ENCODE measurements at regions not wholly inside any gene's neighbourhood (a gene's known extent, or its start where the extent isn't known, plus 50 kb on each side); places are given as distances from the start of the nearest gene placed in this dataset.

DNA sequence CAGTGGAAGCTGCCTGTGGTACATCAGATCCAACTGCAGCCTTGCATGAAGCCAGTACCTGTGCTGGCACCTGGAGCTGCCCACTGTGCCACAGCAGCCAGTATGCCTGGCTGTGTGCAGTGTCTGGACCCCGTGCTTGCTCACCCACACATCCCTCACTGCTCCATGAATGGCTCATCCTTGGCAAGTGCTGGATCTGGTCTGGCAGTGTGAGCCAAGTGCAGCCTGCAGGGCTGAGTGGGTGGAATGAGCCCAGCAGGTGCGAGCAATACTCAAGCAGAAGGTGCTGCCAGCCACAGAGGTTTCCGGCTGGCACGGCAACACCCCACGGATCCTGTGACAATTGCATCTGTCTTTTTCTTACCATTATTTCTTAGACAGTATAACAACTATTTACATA, 488.2 kb upstream of the ROBO2 start:
- no peak for FAIRE-seq
- TF ChIP-seq, protein P1, sequence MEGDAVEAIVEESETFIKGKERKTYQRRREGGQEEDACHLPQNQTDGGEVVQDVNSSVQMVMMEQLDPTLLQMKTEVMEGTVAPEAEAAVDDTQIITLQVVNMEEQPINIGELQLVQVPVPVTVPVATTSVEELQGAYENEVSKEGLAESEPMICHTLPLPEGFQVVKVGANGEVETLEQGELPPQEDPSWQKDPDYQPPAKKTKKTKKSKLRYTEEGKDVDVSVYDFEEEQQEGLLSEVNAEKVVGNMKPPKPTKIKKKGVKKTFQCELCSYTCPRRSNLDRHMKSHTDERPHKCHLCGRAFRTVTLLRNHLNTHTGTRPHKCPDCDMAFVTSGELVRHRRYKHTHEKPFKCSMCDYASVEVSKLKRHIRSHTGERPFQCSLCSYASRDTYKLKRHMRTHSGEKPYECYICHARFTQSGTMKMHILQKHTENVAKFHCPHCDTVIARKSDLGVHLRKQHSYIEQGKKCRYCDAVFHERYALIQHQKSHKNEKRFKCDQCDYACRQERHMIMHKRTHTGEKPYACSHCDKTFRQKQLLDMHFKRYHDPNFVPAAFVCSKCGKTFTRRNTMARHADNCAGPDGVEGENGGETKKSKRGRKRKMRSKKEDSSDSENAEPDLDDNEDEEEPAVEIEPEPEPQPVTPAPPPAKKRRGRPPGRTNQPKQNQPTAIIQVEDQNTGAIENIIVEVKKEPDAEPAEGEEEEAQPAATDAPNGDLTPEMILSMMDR (IDR thresholded peaks at IDR 0.05; ENCODE audit: insufficient read depth, missing control alignments): no peak
- DNase-seq (ENCODE audit: insufficient read length, low spot score): no peak

DNA sequence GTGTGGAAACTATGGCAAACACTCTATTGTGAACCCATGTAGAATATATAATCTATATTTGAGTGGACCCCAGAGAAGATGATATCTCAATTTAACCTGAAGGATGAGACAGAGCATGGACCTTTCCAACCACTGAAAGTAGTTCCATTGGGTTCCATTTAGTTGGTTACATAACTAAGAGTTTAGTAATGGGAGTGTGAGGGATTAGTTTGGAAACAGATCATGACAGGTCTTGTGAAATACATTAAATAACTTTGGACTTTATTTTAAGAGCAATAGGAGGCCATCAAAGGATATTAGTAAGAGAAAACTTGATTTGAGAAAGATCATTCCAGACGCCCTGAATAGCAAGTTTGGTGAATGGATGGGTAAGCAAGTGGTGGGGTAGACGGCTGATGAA, 487.2 kb upstream of the ROBO2 start:
- DNase-seq (ENCODE audit: insufficient read length, low spot score): no peak
- FAIRE-seq: no peak
- TF ChIP-seq, protein P1 (IDR thresholded peaks at IDR 0.05; ENCODE audit: insufficient read depth, missing control alignments): no peak

DNA sequence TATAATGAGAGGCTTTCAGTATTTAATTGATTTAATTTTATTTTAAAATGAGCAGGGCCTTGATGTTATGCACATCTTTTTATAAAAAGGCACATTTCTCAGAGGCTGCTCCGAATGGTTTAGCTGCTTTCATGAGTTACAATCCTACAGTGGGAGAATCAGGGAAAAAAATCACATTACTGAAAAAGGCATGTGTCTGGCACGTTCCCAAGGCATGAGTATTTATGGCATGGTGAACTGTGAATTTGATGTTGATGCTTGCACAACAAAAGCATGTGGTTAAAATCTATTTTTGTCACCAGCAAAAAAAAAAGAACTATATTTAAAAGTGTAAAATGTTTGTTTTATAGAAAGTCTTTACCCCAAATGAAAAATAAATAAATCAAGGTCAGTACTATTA, 485.2 kb upstream of the ROBO2 start:
- no peak for DNase-seq (ENCODE audit: insufficient read length, low spot score)
- TF ChIP-seq, protein P1 (IDR thresholded peaks at IDR 0.05; ENCODE audit: insufficient read depth, missing control alignments): no peak
- no peak for FAIRE-seq

DNA sequence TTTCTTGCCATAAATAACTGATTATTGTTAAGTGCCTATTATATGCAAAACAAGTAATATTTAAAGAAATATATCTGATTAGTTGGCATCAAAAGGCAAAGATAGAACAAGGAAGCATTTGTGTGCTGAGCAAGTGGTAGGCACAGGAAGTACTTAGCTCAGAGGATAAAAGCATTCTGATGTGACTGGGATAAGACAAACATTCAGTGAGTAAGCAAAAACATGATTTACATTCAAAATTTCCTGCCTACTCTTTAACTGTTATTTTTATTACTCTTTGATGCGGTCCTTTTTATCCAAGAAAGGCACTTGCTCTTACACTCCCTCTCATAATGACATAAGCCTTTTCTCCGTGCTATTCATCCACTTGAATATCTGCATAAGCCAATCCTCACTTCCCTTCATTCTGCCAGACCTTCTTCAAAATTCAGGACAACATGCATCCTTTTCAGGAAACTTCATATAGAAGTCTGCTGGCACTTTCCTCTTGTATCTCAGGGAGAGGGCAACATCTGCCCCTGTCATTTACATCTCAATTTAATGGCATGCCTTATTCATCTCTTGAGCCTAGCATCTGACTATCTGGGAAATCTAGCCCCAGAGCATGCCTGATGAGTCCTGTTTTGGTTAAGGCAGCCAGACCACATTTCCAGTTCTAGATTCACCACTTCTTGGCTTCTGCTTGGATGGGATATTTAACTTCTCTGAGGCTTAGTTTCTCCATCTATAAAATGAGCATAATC, 478.2 kb upstream of the ROBO2 start:
- TF ChIP-seq, protein P1 (IDR thresholded peaks at IDR 0.05; ENCODE audit: insufficient read depth, missing control alignments): no peak
- no peak for FAIRE-seq
- DNase-seq (ENCODE audit: insufficient read length, low spot score): no peak

DNA sequence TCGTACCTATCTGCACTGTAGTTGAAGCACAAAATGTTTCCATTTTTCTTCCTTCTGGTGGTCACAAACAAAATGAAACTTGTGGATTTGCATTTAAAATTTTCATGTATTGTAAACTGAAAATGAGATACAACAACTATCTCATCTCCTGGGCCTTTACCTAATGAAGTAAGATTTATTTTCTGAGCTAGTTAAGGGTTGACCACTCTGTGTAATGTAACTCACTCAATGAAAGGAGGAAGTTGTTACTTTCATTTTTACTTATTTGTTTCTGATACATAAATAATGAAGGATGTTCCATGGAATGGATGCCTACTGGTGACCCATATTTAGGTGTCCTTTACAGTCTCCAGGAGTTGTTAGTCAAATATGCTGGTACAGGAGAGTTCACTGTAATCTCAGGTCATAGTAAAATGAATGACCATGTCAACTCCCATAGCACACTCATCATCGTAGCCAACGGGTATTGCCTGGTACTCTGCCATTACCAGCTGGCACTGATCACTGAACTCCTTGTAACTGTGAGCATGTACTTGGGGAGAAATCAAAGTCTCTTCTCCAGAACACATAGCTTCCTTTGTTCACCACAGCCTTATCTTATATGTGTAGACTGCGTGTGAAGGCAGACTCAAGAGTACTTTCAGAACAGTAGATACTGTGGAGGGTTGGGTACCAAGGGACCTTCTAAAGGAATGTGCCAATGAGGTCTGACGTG, 474.2 kb upstream of the ROBO2 start:
- no peak for FAIRE-seq
- TF ChIP-seq, protein P1 (IDR thresholded peaks at IDR 0.05; ENCODE audit: insufficient read depth, missing control alignments): no peak

DNA sequence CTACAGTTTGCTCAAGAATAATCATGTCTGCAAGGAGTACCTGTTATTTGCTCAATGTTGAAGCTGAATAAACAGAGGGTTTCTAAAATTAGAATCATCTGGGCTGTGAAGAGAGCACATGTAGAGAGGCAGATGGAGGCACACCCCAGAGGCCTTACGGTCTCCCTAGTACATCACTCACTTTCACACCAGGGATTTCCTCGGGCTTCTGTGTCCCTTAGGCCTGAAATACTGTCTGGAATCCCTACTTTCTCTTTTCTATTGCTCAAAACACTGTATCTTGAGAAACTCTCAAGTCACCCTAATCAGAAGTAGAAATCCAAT, 473.7 kb upstream of the ROBO2 start:
- DNase-seq (ENCODE audit: insufficient read length, low spot score) (no peak), FAIRE-seq (no peak)
- TF ChIP-seq, protein P1 (IDR thresholded peaks at IDR 0.05; ENCODE audit: insufficient read depth, missing control alignments): no peak

More for the DNA sequence above, 474.2 kb upstream of the ROBO2 start:
- no peak for DNase-seq (ENCODE audit: insufficient read length, low spot score)

DNA sequence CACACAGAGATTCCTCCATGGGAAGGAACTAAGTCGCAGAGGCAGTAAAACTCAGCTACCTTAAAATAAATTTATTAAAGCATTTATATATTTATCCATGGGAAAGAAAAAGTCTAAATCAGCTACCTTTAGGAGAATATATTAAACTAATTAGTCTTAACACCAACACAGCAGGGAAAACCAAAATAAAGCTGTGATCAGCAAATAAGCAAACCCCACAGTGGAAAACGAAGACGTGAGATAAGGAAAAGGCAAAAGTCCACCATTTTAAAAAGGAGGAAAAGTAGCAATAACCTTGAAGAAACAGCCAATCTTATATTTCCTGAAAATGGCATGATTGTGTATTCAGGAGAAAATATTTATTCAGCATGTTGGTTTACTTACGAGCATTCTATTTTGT, 473.0 kb upstream of the ROBO2 start:
- TF ChIP-seq, protein P1 (IDR thresholded peaks at IDR 0.05; ENCODE audit: insufficient read depth, missing control alignments): no peak
- FAIRE-seq (no peak), DNase-seq (ENCODE audit: insufficient read length, low spot score) (no peak)

Data from D721Med (cell line).